KMS-11 (cell line): ENCODE measurements at regions not wholly inside any gene's neighbourhood (a gene's known extent, or its start where the extent isn't known, plus 50 kb on each side); places are given as distances from the start of the nearest gene placed in this dataset.

ENCODE experiments used
- H2AFZ ChIP-seq: fragments of 200-600 bp; sonication (generic); 2 replicates; pipeline ENCODE4 v1.6.1; 2016; ENCODE audit warnings: antibody characterized with exemption, mixed run types, low read depth
- H3K27ac ChIP-seq: fragments of 200-600 bp; sonication (generic); 2 replicates; pipeline ENCODE4 v1.6.1; 2016; ENCODE audit warnings: mild to moderate bottlenecking, mixed run types
- H3K27me3 ChIP-seq: fragments of 200-600 bp; sonication (generic); 2 replicates; pipeline ENCODE4 v1.6.1; 2017; ENCODE audit warnings: mild to moderate bottlenecking, low read depth, mixed run types, moderate library complexity; ENCODE audit not compliant: insufficient read depth
- H3K36me3 ChIP-seq: fragments of 200-600 bp; sonication (generic); 2 replicates; pipeline ENCODE4 v1.6.1; 2017; ENCODE audit warnings: mild to moderate bottlenecking, mixed run types; ENCODE audit not compliant: insufficient read depth
- H3K4me1 ChIP-seq: fragments of 200-600 bp; sonication (generic); 2 replicates; pipeline ENCODE4 v1.6.1; 2016; ENCODE audit warnings: mild to moderate bottlenecking, low read depth, mixed run types; ENCODE audit not compliant: poor library complexity, severe bottlenecking
- H3K4me2 ChIP-seq: fragments of 200-600 bp; sonication (generic); 2 replicates; pipeline ENCODE4 v1.7.0; 2016; ENCODE audit warnings: mild to moderate bottlenecking, mixed run types
- H3K4me3 ChIP-seq: fragments of 200-600 bp; sonication (generic); IDR thresholded peaks from 2 replicates; pipeline ENCODE4 v1.6.1; 2017; ENCODE audit warnings: low read depth, low read length, mixed read lengths; ENCODE audit not compliant: insufficient read depth
- H3K79me2 ChIP-seq: fragments of 200-600 bp; sonication (generic); 2 replicates; pipeline ENCODE4 v1.6.1; 2016; ENCODE audit warnings: low read depth, mixed run types; ENCODE audit not compliant: insufficient read depth
- H3K9ac ChIP-seq: fragments of 200-600 bp; sonication (generic); 2 replicates; pipeline ENCODE4 v1.6.1; 2016; ENCODE audit warnings: mild to moderate bottlenecking, mixed run types
- H4K20me1 ChIP-seq: fragments of 200-600 bp; sonication (generic); 2 replicates; pipeline ENCODE4 v1.6.1; 2016; ENCODE audit warnings: mild to moderate bottlenecking, mixed run types; ENCODE audit not compliant: insufficient read depth
- TF ChIP-seq, protein P1 (sequence below): fragments of 200-600 bp; sonication (generic); conservative IDR thresholded peaks from 2 replicates; pipeline ENCODE4 v1.6.1; 2017; ENCODE audit warnings: low read depth, mild to moderate bottlenecking, antibody characterized with exemption, low read length, moderate library complexity, mixed read lengths

GRCh38 chr2:235126768-235127167 is 175.0 kb downstream of the SH3BP4 start:
- H3K4me1 ChIP-seq: no peaks in the 10 kb centered on the region
- H3K27ac ChIP-seq: no peak overlapping the region
- no peaks in the 10 kb centered on the region for H3K27me3 ChIP-seq
- H4K20me1 ChIP-seq: no peaks in the 10 kb centered on the region
- H3K4me3 ChIP-seq: no peak overlapping the region
- H3K4me2 ChIP-seq: no peak overlapping the region
- H3K9ac ChIP-seq: no peak overlapping the region
- TF ChIP-seq, protein P1, sequence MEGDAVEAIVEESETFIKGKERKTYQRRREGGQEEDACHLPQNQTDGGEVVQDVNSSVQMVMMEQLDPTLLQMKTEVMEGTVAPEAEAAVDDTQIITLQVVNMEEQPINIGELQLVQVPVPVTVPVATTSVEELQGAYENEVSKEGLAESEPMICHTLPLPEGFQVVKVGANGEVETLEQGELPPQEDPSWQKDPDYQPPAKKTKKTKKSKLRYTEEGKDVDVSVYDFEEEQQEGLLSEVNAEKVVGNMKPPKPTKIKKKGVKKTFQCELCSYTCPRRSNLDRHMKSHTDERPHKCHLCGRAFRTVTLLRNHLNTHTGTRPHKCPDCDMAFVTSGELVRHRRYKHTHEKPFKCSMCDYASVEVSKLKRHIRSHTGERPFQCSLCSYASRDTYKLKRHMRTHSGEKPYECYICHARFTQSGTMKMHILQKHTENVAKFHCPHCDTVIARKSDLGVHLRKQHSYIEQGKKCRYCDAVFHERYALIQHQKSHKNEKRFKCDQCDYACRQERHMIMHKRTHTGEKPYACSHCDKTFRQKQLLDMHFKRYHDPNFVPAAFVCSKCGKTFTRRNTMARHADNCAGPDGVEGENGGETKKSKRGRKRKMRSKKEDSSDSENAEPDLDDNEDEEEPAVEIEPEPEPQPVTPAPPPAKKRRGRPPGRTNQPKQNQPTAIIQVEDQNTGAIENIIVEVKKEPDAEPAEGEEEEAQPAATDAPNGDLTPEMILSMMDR: no peak
- no peaks in the 10 kb centered on the region for H3K36me3 ChIP-seq
- H2AFZ ChIP-seq: no peak overlapping the region
- no peaks in the 10 kb centered on the region for H3K79me2 ChIP-seq

DNA sequence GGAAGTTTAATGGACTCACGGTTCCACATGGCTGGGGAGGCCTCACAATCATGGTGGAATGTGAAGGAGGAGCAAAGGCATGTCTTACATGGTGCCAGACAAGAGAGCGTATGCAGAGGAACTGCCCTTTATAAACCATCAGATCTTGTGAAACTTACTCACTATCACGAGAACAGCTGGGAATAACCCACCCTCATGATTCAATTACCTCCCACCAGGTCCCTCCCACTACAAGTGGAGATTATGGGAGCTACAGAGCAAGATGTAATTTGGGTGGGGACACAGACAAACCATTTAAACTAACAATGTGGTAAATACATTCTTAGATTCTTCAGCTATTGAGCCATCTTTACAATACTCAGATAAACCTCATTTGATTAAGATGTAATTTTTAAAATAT is 176.1 kb downstream of the SH3BP4 start:
- TF ChIP-seq, protein P1: no peak
- H3K79me2 ChIP-seq: no peaks in the 10 kb centered on the region
- H2AFZ ChIP-seq: no peak overlapping the region
- no peaks in the 10 kb centered on the region for H4K20me1 ChIP-seq
- no peaks in the 10 kb centered on the region for H3K27me3 ChIP-seq
- H3K4me2 ChIP-seq: no peak overlapping the region
- no peak overlapping the region for H3K4me3 ChIP-seq
- H3K27ac ChIP-seq: no peak overlapping the region
- no peak overlapping the region for H3K9ac ChIP-seq
- H3K36me3 ChIP-seq: no peaks in the 10 kb centered on the region
- H3K4me1 ChIP-seq: no peaks in the 10 kb centered on the region

DNA sequence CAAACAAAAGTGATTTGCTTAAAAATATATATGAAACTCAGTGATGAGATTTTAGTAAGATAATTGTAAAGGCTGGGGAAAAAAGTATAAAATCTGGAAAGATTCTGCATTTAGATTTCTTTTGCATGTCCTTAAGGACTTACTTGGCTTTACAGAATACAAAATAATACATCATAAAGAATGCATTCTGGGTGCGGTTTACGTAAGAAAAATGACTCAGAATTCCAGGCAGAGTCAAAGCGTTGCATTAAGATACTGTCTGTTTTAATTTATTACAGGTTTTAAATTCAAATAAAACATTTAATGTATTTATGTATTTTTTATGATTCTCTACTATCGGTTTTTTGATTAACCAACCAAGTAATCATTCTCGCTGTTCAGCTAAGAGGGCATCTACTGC is 178.0 kb downstream of the SH3BP4 start:
- H2AFZ ChIP-seq: no peak overlapping the region
- no peak overlapping the region for H3K27ac ChIP-seq
- H3K27me3 ChIP-seq: no peaks in the 10 kb centered on the region

DNA sequence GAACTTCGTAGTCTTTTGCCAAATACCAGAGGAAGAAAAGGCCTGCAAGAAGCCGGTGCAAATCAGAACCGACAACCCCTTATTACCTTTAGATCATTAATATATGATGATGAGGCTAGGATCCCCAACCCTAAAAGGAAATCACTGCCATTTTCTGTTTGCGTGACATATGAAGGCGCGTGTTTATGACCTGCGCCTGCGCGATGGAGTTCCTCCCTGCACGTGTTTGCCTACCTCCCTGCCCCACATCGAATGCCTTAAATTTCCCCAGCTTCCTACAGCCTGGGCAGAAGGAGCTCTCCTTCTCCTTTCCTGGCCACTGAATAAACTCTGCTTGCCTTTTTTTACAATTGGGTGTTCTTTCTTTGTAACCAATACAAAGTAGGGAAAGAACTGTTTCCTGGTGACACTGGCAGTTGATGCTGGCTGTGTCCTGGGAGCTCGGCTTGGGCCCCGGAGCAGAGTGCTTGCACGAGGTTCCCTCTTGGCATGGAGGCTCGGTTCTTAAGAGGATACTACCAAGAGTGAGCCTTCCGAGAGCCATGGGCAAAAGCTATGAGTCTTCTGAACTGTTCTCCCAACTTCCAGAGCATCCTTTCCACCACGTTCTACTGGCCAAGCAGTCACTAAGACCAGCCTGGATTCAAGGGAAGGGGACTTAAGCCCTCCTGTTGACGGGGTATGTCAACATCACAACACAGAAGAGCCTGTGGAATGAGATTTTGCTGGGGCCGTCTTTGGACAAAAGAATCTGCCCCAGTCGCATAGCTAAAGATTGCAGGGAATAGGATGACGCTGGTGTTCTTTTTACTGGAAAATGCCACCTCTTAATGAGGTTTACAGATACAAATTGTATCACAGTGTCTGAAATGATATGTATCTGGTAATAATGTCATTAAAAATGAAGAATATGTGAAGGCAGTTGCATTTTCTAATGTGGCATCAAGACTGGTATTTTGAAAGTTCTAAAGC is 179.8 kb downstream of the SH3BP4 start:
- Histone ChIP-seq H2AFZ (no peak overlapping the region), H3K79me2 (no peaks in the 10 kb centered on the region), H3K27ac (no peak overlapping the region), H3K9ac (no peak overlapping the region), H3K4me2 (no peak overlapping the region), H3K27me3 (no peaks in the 10 kb centered on the region), H4K20me1 (no peaks in the 10 kb centered on the region), H3K36me3 (no peaks in the 10 kb centered on the region), H3K4me1 (peaks cover 5% of the 10 kb centered on the region), H3K4me3 (no peak overlapping the region)
- TF ChIP-seq, protein P1: no peak

More for the DNA sequence above, 178.0 kb downstream of the SH3BP4 start:
- Histone ChIP-seq H3K9ac (no peak overlapping the region), H3K4me3 (no peak overlapping the region), H3K79me2 (no peaks in the 10 kb centered on the region), H4K20me1 (no peaks in the 10 kb centered on the region), H3K36me3 (no peaks in the 10 kb centered on the region), H3K4me2 (no peak overlapping the region), H3K4me1 (no peaks in the 10 kb centered on the region)
- TF ChIP-seq, protein P1: no peak
